Putamen (tissue), 1 donor: ENCODE measurements at regions not wholly inside any gene's neighbourhood (a gene's known extent, or its start where the extent isn't known, plus 50 kb on each side); places are given as distances from the start of the nearest gene placed in this dataset.

Source experiments
- DNase-seq: peaks from one replicate; pipeline ENCODE4 v3.0.0-alpha.2; 2016; ENCODE audit warnings: low spot score

DNA sequence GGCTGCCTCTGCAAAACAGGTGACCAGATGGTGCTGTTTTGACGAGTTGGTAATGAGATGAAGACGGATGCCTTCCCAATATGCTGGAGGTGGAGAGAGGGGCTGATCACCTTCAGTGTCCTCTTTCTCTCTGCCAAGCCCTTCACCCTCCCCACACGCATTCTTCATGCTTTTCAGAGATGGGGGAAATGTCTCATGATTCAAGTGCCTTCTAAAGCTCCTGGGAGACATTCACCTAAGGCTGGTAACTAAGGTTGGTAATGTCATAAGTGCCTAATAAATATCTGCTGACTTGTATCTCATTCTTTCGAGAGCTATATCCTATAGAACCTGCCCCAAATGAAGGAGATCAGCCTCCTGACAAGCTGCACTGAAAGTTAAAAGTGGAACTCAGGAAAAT is 86.2 kb upstream of the MBNL2 start:
- DNase-seq = no peak

- no peak for DNase-seq
Measured at GRCh38 chr13:97136418-97136817, 85.7 kb upstream of the MBNL2 start.

- no peak for DNase-seq
Measured at GRCh38 chr13:97139691-97140090, 82.4 kb upstream of the MBNL2 start.

DNA sequence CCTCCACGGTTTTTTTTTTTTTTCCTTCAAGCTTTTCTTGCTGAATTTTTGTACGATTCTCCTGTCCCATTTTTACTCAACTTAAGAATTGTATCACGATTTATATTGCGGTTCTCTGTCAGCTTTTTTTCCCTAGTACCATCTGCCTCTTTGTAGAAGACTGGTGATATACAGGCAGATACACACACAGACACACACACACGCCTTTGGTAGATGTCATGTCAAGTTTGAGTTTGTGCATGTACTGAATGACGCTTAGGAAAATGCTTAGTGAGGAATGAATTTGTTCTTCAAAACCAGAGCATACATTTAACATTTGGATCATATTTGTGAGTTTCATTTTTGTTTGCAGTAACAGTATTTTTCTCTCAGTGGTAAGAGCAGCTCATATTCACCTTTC is 82.0 kb upstream of the MBNL2 start:
- no peak for DNase-seq

DNA sequence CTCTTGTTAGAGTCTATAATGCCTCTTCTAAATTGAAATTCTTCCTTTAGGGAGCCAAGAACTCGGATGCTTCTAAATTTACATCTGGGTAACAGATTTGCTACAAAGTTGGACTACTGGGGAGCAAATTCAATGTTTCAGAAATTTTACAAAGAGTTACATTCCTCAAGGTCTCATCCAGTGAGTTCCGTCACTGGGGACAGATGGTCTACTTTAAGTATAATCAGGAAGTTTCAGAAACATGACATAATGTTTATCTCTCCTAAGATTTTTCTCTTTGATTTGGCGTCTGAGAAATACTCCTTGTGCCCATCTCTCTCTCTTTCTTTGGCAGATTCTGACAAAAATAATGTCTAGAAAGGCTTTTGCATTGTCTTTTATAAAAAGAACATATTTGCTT is 81.5 kb upstream of the MBNL2 start:
- no peak for DNase-seq

DNA sequence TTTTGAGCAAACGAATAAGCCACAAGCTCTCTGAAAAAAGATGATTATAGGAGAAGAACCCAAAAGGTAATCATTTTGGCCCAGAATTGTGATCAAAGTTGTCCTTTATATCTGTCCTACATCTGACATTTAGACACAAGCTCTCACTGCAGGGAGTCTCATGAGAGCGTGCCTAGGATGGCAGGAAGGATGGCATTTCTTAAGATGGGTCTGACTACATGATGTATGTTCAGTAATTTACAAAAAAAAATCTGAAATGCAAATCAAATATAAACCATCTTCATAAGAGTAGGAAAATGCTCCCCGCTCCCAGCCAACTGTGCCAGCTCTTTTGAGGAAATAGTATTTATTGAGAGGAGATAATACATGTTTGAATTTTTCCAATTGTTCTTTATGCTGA is 81.0 kb upstream of the MBNL2 start:
- no peak for DNase-seq

- DNase-seq = no peak
Measured at GRCh38 chr13:97141564-97142005, 80.5 kb upstream of the MBNL2 start.

- DNase-seq = no peak
Measured at GRCh38 chr13:97142452-97142851, 79.7 kb upstream of the MBNL2 start.

- no peak for DNase-seq
Measured at GRCh38 chr13:97145057-97145456, 77.1 kb upstream of the MBNL2 start.

DNA sequence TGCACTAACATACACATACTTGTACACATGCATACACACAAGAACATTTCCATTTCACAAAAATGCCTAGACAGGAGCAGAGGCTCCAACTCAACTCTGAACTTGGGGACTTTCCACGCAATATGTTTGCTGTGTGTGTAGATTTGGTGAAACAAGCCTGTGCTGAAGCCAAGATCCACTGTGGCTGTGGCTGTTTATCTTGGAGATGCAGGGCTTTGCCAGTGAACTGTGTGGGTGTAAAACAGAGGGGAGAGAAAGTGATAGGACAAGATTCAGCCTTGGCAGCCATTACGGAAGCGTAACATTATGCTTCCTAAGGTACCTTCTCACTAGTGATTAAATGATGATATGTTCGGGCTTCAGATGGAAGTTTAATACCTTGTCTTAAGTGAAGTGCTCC is 73.2 kb upstream of the MBNL2 start:
- DNase-seq = no peak

GRCh38 chr13:97160421-97160820 is 61.7 kb upstream of the MBNL2 start:
- DNase-seq = no peak

GRCh38 chr13:97161582-97162231 is 60.4 kb upstream of the MBNL2 start:
- no peak for DNase-seq

GRCh38 chr13:97165502-97166425 is 56.4 kb upstream of the MBNL2 start:
- DNase-seq = no peak

GRCh38 chr13:97171136-97171535 is 51.0 kb upstream of the MBNL2 start:
- no peak for DNase-seq
